ENCODE measurements at regions not wholly inside any gene's neighbourhood (a gene's known extent, or its start where the extent isn't known, plus 50 kb on each side); places are given as distances from the start of the nearest gene placed in this dataset.

- SMC1A ChIA-PET (ENCODE audit: uncharacterized antibody, unreplicated experiment) = interaction anchor here (1.3 to 1.9 kb wide), 3 partner anchors 38 to 50 kb away, joined by 3 to 10 read pairs (median 8); no protein-coding TSS in a partner anchor
- H3K27me3 ChIP-seq (replicated peaks in 1 of 2; ENCODE audit: control insufficient read depth in 2 of 2, insufficient read depth in 2 of 2, low read length in 1 of 2) = no peaks in the 10 kb centered on the region
- no peak overlapping the region for H3K4me3 ChIP-seq
- DNase-seq (ENCODE audit: low read depth, low spot score) (no peak), FAIRE-seq (no peak), ATAC-seq (no peak)
- H4K20me1 ChIP-seq (ENCODE audit: control insufficient read depth, insufficient read depth) = no peaks in the 10 kb centered on the region
- CTCF ChIA-PET = no interaction called here
- no peak overlapping the region for H2AFZ ChIP-seq (ENCODE audit: control insufficient read depth, low read depth, low read length)
- H3K4me2 ChIP-seq (ENCODE audit: control insufficient read depth, insufficient read depth) = no peak overlapping the region
- no peaks in the 10 kb centered on the region for H3K36me3 ChIP-seq (ENCODE audit: control insufficient read depth in 2 of 2, insufficient read depth in 2 of 2, low read length in 1 of 2)
- H3K4me1 ChIP-seq (ENCODE audit: control insufficient read depth, insufficient read depth, low read length) = no peaks in the 10 kb centered on the region
- no TSS peak for BruUV-seq (replicated peaks)
- H3K9ac ChIP-seq (ENCODE audit: control insufficient read depth, insufficient read depth, low read length) = no peak overlapping the region
- H3K9me3 ChIP-seq (replicated peaks; ENCODE audit: control insufficient read depth, insufficient read depth, low read length) = no peaks in the 10 kb centered on the region
- TF ChIP-seq TAF1 (IDR thresholded peaks at IDR 0.05; ENCODE audit: borderline replicate concordance, low read depth, low read length) (no peak), IKZF1 (conservative IDR thresholded peaks at IDR 0.05) (no peak), ATF2 (IDR thresholded peaks at IDR 0.05; ENCODE audit: low read length) (no peak), CBX5 (IDR thresholded peaks at IDR 0.05; ENCODE audit: low read depth) (no peak), NFYB (IDR thresholded peaks at IDR 0.05; ENCODE audit: insufficient read depth, low read depth, low read length) (no peak), POLR2AphosphoS2 (IDR thresholded peaks at IDR 0.05; ENCODE audit: low read depth, low read length) (no peak), IRF4 (IDR thresholded peaks at IDR 0.05; ENCODE audit: low read depth, low read length) (no peak), SUPT20H (IDR thresholded peaks at IDR 0.05; ENCODE audit: borderline replicate concordance, control insufficient read depth, low read depth, low read length) (no peak), YBX1 (IDR thresholded peaks at IDR 0.05) (no peak), PRDM15 (CRISPR knock-in tag; IDR thresholded peaks at IDR 0.05) (no peak), SMARCA5 (IDR thresholded peaks at IDR 0.05) (no peak), ETV6 (conservative IDR thresholded peaks at IDR 0.05 in 1 of 2, IDR thresholded peaks at IDR 0.05 in 1 of 2; ENCODE audit: borderline replicate concordance in 1 of 2, low read depth in 1 of 2) (no peak), RELA (IDR thresholded peaks at IDR 0.05; ENCODE audit: borderline replicate concordance, partially characterized antibody) (no peak)
- no peak overlapping the region for H3K27ac ChIP-seq (ENCODE audit: control insufficient read depth, insufficient read depth)
- 39% methylated on average over 2 of the region's 2 CpGs for WGBS (ENCODE audit: insufficient coverage, insufficient replicate concordance, low lambda C conversion rate, missing lambda C conversion rate)
- RAD21 ChIA-PET (ENCODE audit: unreplicated experiment) = interaction anchor here (1.0 to 2.3 kb wide), 4 partner anchors 37 to 50 kb away, joined by 3 to 17 read pairs (median 5); no protein-coding TSS in a partner anchor
- no peaks in the 10 kb centered on the region for H3K79me2 ChIP-seq (ENCODE audit: control insufficient read depth, insufficient read depth, low read length)
- POLR2A ChIA-PET = no interaction called here
- in situ Hi-C loops (cut with MboI) (no loop called here), intact Hi-C loops (cut with micrococcal nuclease; ENCODE audit: unreplicated experiment) (no loop called here)
Measured at GRCh38 chr6:8181160-8181881, 79.0 kb upstream of the EEF1E1 start.
